SKM-1 treated with dmso at 0.1 percent for 144 hours (cell line): ENCODE measurements at regions not wholly inside any gene's neighbourhood (a gene's known extent, or its start where the extent isn't known, plus 50 kb on each side); places are given as distances from the start of the nearest gene placed in this dataset.
"Not testable (repeated sequence)": the region's sequence is repeated elsewhere in the genome, so short reads cannot be mapped to it uniquely, and the experiment has no call there.

Experiments used
- DNase-seq: peaks from one replicate; lab custom pipeline; 2025; ENCODE audit not compliant: unreplicated experiment; lab: John Stamatoyannopoulos, UW

DNA sequence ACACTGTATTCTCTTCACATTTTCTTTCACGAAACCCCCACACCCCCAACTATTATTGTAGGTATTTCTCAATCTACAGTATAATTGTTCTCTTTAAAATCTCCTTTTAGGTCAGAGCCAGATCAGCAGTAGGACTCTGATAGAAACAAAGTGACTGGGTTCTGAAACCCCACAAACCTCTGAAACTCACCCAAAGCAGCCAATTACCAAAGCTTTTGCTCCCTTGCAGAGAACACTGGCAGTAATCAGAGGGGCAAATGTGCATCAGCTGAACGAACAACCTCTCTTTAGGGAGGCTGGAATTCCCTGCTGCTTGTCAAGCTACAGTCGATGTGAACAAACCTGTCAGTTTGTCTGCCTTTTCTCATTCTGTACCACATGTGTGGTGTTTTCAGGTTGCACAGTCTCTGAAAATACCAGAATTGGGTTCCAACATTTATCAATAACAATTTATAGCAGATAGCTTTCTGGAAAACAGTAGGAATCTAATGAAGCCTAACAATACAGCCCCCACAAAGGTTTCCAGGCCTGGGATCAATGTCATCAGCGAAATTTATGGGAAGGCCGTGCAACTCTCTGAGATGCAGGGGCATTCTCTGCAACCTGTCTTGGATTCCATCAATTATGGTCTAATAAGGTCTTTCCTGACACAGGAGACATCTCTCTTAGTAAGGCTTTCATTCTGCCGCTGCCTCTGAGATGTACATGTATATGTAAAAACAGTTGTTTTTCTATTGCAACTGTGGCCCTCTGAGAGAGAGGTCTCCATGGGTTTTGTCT lies 395.9 kb downstream of the GPAT3 start:
- no peak for DNase-seq

DNA sequence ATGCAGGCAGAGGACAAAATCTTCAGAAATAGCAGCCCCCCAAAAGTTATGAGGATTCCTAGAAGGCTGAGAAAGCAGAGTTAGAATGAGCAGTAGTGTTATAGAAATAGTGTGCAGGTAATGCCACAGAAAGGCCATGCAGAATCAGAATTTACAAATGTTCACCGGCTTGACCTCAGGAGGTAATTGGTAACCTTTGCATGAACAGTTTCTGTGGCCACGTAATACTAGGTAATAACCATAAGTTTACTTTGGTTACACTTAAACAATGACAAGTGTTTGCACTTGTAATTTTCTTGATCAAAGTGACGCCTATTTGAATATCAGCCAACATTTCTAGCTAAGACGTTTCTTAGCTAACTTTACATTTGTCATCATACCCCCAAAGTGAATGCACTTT lies 393.6 kb downstream of the GPAT3 start:
- no peak for DNase-seq

DNA sequence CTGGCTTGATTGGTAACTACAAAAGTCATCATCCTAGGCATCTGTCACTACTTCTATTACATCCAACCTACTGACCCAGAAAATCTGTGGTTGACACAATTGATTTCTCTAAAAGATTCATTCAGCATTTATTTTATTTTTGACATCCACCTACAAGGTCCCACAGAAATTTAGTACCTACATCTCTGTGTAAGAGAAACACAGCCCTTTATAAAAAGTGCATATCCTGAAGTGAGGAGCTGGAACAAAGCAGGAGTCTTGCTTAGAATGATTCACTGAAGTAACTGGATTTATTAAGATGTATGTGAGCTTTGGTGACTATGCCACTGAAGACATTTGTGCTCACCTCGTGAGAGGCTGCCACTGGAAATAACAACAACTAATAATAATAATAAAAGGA lies 391.0 kb downstream of the GPAT3 start:
- no peak for DNase-seq

GRCh38 chr4:83923341-83923740 lies 387.4 kb downstream of the GPAT3 start:
- DNase-seq = no peak

- no peak for DNase-seq
These were observed 386.5 kb downstream of the GPAT3 start for GRCh38 chr4:83922402-83922801.

GRCh38 chr4:83921124-83921523 lies 385.2 kb downstream of the GPAT3 start:
- DNase-seq = no peak

GRCh38 chr4:83920375-83920774 lies 384.5 kb downstream of the GPAT3 start:
- no peak for DNase-seq

DNA sequence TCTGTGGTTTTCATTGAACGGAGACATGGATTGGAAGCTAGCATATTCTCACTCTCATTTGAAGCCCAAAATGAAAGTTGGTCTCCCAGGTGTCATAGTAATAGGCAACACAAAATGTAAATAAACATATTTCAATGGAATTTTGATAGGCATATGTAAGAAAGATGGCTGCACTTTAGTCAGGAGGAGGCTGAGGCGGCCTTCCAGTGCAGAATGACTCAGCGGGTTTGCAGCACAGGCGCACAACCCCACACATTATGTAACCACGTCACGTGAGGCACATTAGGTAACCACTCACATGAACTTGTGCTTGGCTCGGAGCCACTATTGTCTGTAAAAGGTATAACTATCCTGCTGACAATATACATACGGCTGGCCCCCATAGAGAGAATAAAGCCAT lies 381.7 kb downstream of the GPAT3 start:
- no peak for DNase-seq

GRCh38 chr4:83910693-83911092 lies 374.8 kb downstream of the GPAT3 start:
- DNase-seq = no peak

DNA sequence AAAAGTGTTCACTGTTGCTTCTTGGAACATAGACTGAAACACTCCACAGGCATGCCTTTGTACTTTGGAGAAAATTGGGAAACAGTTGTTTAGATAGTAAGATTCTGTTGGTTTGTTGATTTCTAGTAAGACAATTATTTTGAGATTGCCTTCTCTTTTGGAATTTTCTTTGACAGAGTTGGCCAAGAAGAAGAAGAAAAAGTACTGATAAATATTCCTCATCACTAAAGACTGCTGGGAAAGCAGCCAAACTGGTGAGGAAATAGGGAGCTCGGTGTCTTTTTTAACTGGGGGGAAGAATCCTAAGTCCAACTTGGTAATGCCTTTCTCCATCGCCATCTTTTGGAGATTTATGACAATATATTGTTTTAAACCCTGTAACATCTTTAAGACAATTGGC lies 370.7 kb downstream of the GPAT3 start:
- DNase-seq = no peak

DNA sequence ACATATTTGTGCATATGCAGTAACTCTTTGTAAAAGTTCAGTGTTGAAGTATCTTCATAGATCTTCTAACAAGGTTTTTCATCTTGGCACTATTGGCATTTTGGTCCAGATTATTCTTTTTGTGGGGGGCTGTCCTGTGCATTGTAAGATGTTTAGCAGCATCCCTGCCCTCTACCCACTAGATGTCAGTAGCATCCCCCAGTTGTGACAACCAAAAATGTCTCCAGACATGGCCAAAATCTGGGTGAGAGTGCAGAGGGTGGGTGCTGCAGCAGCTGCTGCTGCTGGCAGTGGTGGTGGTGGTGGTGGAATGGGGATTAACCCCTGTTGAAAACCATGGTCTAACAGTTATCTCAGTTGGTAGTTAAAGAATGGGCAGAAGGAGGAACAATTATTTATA lies 370.0 kb downstream of the GPAT3 start:
- DNase-seq = peak; percentile 0

DNA sequence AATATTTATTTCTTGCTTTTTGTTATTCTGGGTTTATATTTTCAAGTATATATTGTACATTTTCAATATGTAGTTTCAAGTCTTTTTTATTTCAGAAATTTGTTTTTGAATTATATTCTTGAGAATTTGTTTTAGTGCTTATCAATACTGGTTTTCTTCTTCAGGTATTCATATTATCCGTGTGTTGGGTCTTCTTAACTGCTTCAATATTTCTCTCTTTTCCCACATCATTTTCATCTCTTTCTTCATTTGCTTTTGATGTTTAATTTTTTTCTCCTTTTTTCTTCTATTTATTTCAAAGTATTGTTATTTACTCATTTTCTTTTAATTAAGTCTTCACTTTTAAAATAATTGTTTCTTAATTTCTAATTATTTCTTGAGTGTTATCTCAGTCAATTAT lies 367.8 kb downstream of the GPAT3 start:
- DNase-seq = not testable (repeated sequence)

DNA sequence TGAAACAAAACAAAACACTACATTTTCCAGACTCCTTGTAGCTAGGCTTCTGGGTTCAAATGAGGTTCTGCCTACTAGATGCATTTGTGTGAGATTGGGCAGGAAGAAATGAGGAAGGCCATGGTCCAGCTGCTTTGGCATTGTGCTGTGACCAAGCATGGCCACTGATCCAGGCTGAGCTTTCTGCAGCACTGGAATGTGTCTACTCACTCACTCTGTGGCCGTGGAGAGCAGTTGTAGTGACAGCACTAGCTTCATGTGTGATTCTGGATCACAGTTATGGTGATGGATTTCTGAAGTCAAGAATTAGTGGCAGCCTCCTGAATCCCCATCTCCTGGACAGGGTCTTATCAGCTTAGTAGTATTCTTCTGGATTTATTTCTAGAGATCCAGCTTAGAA lies 358.9 kb downstream of the GPAT3 start:
- no peak for DNase-seq

GRCh38 chr4:83890816-83891215 lies 354.9 kb downstream of the GPAT3 start:
- DNase-seq = no peak

DNA sequence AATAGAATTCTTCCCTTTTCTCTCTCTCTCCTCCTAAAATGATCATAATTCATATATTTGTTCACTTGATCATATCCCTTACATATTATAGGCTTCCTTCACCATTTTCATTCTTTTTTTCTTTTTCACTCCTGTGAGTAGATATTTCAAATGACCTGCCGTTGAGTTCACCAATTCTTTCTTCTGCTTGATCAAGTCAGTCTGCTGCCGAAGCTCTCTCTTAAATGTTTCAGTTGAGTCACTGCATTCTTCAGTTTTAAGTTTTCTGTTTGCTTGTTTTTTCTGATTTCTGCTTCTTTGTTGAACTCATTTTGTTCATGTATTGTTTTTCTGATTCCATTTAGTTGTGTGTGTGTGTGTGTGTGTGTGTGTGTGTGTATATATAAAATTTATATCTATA lies 354.3 kb downstream of the GPAT3 start:
- no peak for DNase-seq

DNA sequence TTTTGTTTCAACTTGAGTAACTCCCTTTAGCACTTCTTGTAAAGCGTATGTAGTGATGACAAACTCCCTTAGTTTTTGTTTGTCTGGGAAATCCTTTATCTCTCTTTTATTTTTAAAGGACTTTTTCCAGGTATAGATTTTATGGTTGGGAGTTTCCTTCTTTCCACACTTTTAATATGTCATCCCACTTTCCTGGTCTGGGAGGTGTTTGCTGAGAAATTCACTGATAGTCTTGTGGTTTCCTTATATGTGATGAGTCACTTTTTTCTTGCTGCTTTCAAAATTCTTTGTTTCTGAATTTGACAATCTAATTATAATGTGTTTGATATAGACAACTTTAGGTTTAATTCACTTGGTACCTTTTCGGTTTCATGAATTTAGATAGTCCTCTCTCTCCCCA lies 353.9 kb downstream of the GPAT3 start:
- no peak for DNase-seq

- no peak for DNase-seq
These were observed 349.6 kb downstream of the GPAT3 start for GRCh38 chr4:83885256-83886182.

- no peak for DNase-seq
These were observed 340.1 kb downstream of the GPAT3 start for GRCh38 chr4:83876047-83876446.

DNA sequence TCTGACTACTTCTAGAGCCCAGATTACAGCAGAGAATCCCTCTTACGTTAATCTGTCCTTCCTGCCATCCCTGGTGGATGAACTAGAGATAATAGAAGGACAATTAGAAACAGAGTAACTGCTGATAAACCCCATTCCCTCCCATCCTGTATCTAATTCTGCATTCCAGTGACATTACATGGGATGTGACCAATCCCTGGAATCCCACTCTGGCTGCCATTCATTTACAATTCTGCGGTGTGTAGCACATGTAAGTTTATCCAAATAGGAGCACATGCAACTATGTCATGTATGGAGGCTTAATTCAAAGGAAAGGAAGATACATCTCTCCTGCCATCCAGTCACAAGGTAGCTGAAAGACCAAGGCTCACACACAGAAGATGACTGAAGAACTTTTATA lies 339.5 kb downstream of the GPAT3 start:
- DNase-seq = no peak

GRCh38 chr4:83873996-83874395 lies 338.1 kb downstream of the GPAT3 start:
- no peak for DNase-seq

- DNase-seq = no peak
These were observed 334.5 kb downstream of the GPAT3 start for GRCh38 chr4:83870328-83870950.
